Astrocyte of the spinal cord (primary cell): ENCODE measurements at regions not wholly inside any gene's neighbourhood (a gene's known extent, or its start where the extent isn't known, plus 50 kb on each side); places are given as distances from the start of the nearest gene placed in this dataset.
"Not testable (repeated sequence)": the region's sequence is repeated elsewhere in the genome, so short reads cannot be mapped to it uniquely, and the experiment has no call there.

ENCODE experiments used
- DNase-seq: peaks from one replicate; pipeline ENCODE4 v3.0.0; 2011; ENCODE audit warnings: low read depth, low spot score
- H3K4me3 ChIP-seq: 2 replicates; pipeline ENCODE4 v1.5.1; 2011; ENCODE audit warnings: low read depth, mild to moderate bottlenecking, low read length, moderate library complexity
- CTCF ChIP-seq: IDR thresholded peaks from 2 replicates; pipeline ENCODE4 v1.5.1; 2012; ENCODE audit warnings: low read depth, mild to moderate bottlenecking, low read length, inconsistent platforms
- in situ Hi-C: cut with HindIII; loops from 2 replicates; pipeline ENCODE4 v1.10.0; 2017; ENCODE audit warnings: low sequenced_read_pairs

- DNase-seq, result no peak
- in situ Hi-C loops, result no loop called here
- TF ChIP-seq CTCF, result no peak
- no peak overlapping the region for H3K4me3 ChIP-seq
Observed at GRCh38 chr17:62300697-62301096, 79.7 kb upstream of the EFCAB3 start.

GRCh38 chr17:62275290-62275689, 105.1 kb upstream of the EFCAB3 start:
- in situ Hi-C loops, H3K4me3 ChIP-seq, DNase-seq: not testable (repeated sequence)

GRCh38 chr17:62268361-62268760, 112.0 kb upstream of the EFCAB3 start:
- in situ Hi-C loops, DNase-seq, H3K4me3 ChIP-seq: not testable (repeated sequence)

- in situ Hi-C loops, DNase-seq, H3K4me3 ChIP-seq: not testable (repeated sequence)
Observed at GRCh38 chr17:62264974-62265373, 115.4 kb upstream of the EFCAB3 start.

DNA sequence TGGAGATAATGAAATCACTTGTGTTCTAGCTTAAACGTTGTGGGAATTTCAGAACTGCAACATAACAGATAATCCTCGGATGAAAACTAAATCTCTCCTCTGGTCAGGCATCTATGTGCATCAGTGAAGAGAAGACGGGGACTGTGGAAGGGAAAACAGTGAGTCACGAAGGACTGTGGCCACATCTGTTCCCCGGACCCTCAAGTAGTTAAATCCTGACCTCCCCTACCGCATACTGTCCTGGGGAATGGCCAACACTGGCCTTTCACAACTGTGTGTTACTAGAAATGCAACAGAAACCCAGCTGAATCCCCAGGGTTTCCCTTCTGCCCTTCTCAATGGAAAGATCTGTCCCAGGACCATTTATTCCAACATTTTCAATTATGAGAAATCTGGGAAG, 124.6 kb upstream of the EFCAB3 start:
- in situ Hi-C loops, result not testable (repeated sequence)

DNA sequence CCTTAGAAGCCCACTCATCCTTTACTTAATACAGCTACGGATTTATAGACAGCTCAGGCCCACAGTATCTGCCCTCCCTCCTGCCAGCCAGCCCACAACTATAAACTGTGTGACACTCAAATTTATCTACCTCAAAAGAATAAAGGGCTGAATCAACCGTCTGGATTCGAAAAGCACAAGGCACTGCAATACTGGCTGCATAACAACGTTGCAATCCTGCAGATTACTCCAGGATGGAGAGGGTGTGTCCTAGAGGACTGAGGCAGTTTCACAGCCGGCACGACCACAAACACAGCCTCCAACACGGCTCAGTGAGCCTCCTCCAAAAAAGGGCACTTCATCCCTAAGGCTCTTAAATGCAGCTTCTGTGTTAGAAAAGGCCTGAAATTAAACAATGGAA, 138.3 kb upstream of the EFCAB3 start:
- H3K4me3 ChIP-seq, DNase-seq, in situ Hi-C loops: not testable (repeated sequence)

More for the DNA sequence above, 124.6 kb upstream of the EFCAB3 start:
- DNase-seq, H3K4me3 ChIP-seq: not testable (repeated sequence)

DNA sequence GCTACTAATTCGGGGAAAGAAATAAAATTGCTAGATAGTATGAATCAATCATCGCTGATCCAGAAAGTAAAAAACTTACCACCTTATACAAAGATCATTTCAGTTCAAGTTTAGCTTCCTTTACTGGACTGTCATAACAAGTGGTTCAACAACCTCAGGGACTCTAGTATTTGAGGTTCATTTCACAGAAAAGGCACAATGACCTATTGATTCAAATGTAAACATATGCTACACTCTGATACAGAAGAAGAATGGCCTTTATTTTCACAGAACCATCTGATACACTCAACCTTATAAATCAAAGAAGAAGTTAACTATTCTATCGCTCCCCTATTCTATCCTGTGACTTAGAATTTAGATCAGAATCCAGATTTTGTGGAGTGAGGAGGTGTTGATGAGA, 140.8 kb upstream of the EFCAB3 start:
- DNase-seq, H3K4me3 ChIP-seq, in situ Hi-C loops: not testable (repeated sequence)

DNA sequence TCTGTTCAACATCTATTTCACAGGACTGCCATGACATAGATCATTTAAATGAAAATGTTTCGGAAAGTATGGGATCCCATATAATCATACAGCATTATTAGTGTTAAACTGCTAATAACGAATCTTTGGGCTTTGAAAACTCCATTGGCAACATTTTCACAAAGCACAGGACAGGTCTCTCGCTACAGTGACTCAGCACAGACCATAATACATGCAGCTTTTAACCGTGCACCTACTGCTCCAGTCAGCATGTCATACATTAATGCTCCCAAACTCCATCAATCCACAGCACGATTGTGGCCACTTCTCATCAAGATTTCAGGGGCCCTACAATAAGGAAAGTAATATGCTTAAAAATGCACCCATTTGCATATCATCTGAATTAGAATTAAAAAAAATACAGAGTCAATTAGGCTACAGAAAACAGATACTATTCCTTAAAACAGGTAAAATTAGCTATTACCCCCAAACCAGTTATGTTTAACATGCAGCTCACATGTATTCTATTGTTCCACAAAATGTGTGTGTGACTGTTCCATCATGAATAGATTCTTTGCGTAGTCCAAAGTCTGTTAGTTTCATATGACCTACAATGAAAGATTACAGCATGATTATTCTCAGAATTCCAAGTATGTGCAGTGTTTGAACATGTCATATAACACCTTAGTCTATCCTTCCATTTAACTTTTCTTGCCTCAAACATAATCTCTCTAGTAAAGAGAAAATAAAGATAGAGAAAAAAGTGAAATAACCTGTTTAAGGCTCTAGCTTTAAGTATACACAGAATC, 141.6 kb upstream of the EFCAB3 start:
- DNase-seq, in situ Hi-C loops, H3K4me3 ChIP-seq: not testable (repeated sequence)

- DNase-seq, in situ Hi-C loops, H3K4me3 ChIP-seq: not testable (repeated sequence)
Observed at GRCh38 chr17:62233822-62234481, 146.4 kb upstream of the EFCAB3 start.

GRCh38 chr17:62231293-62231692, 149.1 kb upstream of the EFCAB3 start:
- DNase-seq, in situ Hi-C loops, H3K4me3 ChIP-seq: not testable (repeated sequence)

DNA sequence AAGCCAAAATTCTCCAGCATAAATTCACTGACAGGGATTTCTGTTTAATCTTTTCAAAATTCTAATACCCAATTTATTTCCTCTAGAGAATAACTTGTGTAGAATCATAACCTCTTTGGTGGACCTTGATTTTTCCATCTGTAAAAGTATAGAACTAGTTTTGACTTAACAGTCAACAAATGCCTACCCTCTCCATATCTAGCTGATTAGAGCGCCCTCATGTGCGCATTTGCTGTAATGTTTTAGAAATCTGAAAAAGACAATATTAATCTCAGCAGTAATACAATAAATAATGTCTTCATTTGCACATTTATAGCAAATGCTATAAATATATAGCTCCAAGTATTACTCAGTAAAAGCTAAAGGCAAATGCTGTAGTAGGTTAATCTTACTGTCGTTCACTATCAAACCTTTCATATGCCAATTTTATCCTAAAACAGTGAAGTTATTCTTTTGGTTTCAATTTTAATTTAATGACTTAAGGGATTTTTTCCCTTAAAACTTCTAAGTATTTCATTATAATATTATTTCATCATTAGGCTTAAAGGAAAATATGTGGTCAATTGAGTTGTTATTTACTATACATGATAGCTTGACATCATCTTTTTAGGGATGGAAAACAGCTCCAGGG, 153.6 kb upstream of the EFCAB3 start:
- in situ Hi-C loops, H3K4me3 ChIP-seq, DNase-seq: not testable (repeated sequence)
- TF ChIP-seq CTCF, result peak; percentile 13

DNA sequence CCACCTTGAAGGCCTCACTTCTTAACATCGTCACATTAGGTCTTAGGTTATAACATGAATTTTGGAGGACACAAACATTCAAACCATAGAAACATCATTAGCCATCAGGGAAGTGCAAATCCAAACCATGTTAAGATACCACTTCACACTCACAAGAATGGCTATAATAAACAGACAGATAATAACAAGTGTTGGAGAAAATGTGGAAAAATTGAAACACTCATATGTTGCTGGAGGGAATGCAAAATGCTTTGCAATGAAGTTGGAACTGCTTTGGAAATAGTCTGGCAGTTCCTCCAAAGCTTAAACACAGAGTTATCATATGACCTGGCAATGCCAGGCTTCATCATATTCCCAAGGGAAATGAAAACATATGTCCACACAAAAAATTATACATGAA, 156.8 kb upstream of the EFCAB3 start:
- in situ Hi-C loops, H3K4me3 ChIP-seq, DNase-seq: not testable (repeated sequence)
